ENCODE measurements at regions not wholly inside any gene's neighbourhood (a gene's known extent, or its start where the extent isn't known, plus 50 kb on each side); places are given as distances from the start of the nearest gene placed in this dataset.

- no peak for TF ChIP-seq ASH2L (IDR thresholded peaks at IDR 0.05; ENCODE audit: borderline replicate concordance, low read depth)
These were observed 61.0 kb upstream of the SLCO4A1 start (continued) for GRCh38 chr20:62581308-62581707.

- WGBS (ENCODE audit: insufficient coverage, insufficient replicate concordance, low lambda C conversion rate, missing lambda C conversion rate): 11% methylated on average over 15 of the region's 16 CpGs
- H3K4me2 ChIP-seq (ENCODE audit: control insufficient read depth, insufficient read depth): no peak overlapping the region
- no peak for ATAC-seq
- no peak for TF ChIP-seq SPI1 (IDR thresholded peaks at IDR 0.05; ENCODE audit: borderline replicate concordance, insufficient read depth, low read depth, low read length)
- no peak for TF ChIP-seq NR2F1 (conservative IDR thresholded peaks at IDR 0.05)
- TF ChIP-seq CEBPZ (IDR thresholded peaks at IDR 0.05; ENCODE audit: low read depth, low read length): no peak
- no peak for TF ChIP-seq GATAD2B (conservative IDR thresholded peaks at IDR 0.05; ENCODE audit: low read depth)
- TF ChIP-seq RAD51 (IDR thresholded peaks at IDR 0.05): no peak
- TF ChIP-seq MEF2B (IDR thresholded peaks at IDR 0.05; ENCODE audit: partially characterized antibody, poor library complexity, severe bottlenecking): no peak
- TF ChIP-seq, protein P1, sequence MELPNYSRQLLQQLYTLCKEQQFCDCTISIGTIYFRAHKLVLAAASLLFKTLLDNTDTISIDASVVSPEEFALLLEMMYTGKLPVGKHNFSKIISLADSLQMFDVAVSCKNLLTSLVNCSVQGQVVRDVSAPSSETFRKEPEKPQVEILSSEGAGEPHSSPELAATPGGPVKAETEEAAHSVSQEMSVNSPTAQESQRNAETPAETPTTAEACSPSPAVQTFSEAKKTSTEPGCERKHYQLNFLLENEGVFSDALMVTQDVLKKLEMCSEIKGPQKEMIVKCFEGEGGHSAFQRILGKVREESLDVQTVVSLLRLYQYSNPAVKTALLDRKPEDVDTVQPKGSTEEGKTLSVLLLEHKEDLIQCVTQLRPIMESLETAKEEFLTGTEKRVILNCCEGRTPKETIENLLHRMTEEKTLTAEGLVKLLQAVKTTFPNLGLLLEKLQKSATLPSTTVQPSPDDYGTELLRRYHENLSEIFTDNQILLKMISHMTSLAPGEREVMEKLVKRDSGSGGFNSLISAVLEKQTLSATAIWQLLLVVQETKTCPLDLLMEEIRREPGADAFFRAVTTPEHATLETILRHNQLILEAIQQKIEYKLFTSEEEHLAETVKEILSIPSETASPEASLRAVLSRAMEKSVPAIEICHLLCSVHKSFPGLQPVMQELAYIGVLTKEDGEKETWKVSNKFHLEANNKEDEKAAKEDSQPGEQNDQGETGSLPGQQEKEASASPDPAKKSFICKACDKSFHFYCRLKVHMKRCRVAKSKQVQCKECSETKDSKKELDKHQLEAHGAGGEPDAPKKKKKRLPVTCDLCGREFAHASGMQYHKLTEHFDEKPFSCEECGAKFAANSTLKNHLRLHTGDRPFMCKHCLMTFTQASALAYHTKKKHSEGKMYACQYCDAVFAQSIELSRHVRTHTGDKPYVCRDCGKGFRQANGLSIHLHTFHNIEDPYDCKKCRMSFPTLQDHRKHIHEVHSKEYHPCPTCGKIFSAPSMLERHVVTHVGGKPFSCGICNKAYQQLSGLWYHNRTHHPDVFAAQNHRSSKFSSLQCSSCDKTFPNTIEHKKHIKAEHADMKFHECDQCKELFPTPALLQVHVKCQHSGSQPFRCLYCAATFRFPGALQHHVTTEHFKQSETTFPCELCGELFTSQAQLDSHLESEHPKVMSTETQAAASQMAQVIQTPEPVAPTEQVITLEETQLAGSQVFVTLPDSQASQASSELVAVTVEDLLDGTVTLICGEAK (IDR thresholded peaks at IDR 0.05; ENCODE audit: borderline replicate concordance): no peak
- TF ChIP-seq DPF2 (IDR thresholded peaks at IDR 0.05): no peak
- TF ChIP-seq ATF7 (IDR thresholded peaks at IDR 0.05; ENCODE audit: low read depth): no peak
- no peak for TF ChIP-seq CBX5 (IDR thresholded peaks at IDR 0.05; ENCODE audit: low read depth)
- no peak for TF ChIP-seq HCFC1 (IDR thresholded peaks at IDR 0.05; ENCODE audit: low read length)
- no peak for TF ChIP-seq ZNF687 (IDR thresholded peaks at IDR 0.05)
These were observed 60.5 kb upstream of the SLCO4A1 start for GRCh38 chr20:62581806-62582205.

More at GRCh38 chr20:62581806-62582205, 60.5 kb upstream of the SLCO4A1 start:
- Histone ChIP-seq H2AFZ (ENCODE audit: control insufficient read depth, low read depth, low read length) (no peak overlapping the region), H3K27me3 (replicated peaks in 1 of 2; ENCODE audit: control insufficient read depth in 2 of 2, insufficient read depth in 2 of 2, low read length in 1 of 2) (no peaks in the 10 kb centered on the region; a peak in 2 of 4 replicates), H3K9me3 (replicated peaks; ENCODE audit: control insufficient read depth, insufficient read depth, low read length) (no peaks in the 10 kb centered on the region), H3K79me2 (ENCODE audit: control insufficient read depth, insufficient read depth, low read length) (no peaks in the 10 kb centered on the region), H3K9ac (ENCODE audit: control insufficient read depth, insufficient read depth, low read length) (no peak overlapping the region), H3K36me3 (ENCODE audit: control insufficient read depth in 2 of 2, insufficient read depth in 2 of 2, low read length in 1 of 2) (no peaks in the 10 kb centered on the region), H3K4me1 (ENCODE audit: control insufficient read depth, insufficient read depth, low read length) (no peaks in the 10 kb centered on the region), H4K20me1 (ENCODE audit: control insufficient read depth, insufficient read depth) (no peaks in the 10 kb centered on the region), H3K4me3 (no peak overlapping the region), H3K27ac (ENCODE audit: control insufficient read depth, insufficient read depth) (no peak overlapping the region)
- DNase-seq (ENCODE audit: low read depth, low spot score) (no peak), FAIRE-seq (no peak)
- ChIA-PET SMC1A (ENCODE audit: uncharacterized antibody, unreplicated experiment) (no interaction called here), POLR2A (no interaction called here), CTCF (no interaction called here), RAD21 (ENCODE audit: unreplicated experiment) (no interaction called here)
- in situ Hi-C loops (cut with MboI): no loop called here
- no TSS peak for BruUV-seq (replicated peaks)
- intact Hi-C loops (cut with micrococcal nuclease; ENCODE audit: unreplicated experiment): no loop called here

Data from GM12878 (cell line).